Right atrium auricular region (tissue), 2 donors: ENCODE measurements at regions not wholly inside any gene's neighbourhood (a gene's known extent, or its start where the extent isn't known, plus 50 kb on each side); places are given as distances from the start of the nearest gene placed in this dataset.

ENCODE experiments used
- DNase-seq: peaks from one replicate; pipeline ENCODE4 v3.0.0-alpha.2; 2019; ENCODE audit warnings: low spot score
- H3K27ac ChIP-seq, 2 donors: fragments of 200-600 bp; sonication (generic); 1 replicate in 1 of 2; 2 replicates in 1 of 2; pipeline ENCODE4 v1.5.1; 2016 to 2019
- H3K27me3 ChIP-seq, 2 donors: fragments of 200-600 bp; sonication (generic); one replicate each; pipeline versions ENCODE4 v1.5.1 to v1.6.0; 2017 to 2019
- H3K36me3 ChIP-seq: fragments of 200-600 bp; sonication (generic); one replicate; pipeline ENCODE4 v1.5.1; 2016
- H3K4me1 ChIP-seq, 2 donors: fragments of 200-600 bp; sonication (generic); one replicate each; pipeline versions ENCODE4 v1.5.1 to v1.6.0; 2017 to 2019
- H3K4me3 ChIP-seq, 2 donors: fragments of 200-600 bp; sonication (generic); 1 replicate in 1 of 2; 2 replicates in 1 of 2; pipeline ENCODE4 v1.5.1; 2017 to 2019; ENCODE audit warnings: mild to moderate bottlenecking in 1 of 2, moderate library complexity in 1 of 2
- H3K9me3 ChIP-seq, 2 donors: fragments of 200-600 bp; sonication (generic); one replicate each; pipeline ENCODE4 v1.5.1; 2019
- TF ChIP-seq, protein P1 (sequence below), 2 donors: fragments of 200-600 bp; sonication (generic); IDR thresholded peaks; one replicate each; pipeline ENCODE4 v1.5.1; 2019; ENCODE audit warnings: antibody characterized with exemption in 2 of 2

DNA sequence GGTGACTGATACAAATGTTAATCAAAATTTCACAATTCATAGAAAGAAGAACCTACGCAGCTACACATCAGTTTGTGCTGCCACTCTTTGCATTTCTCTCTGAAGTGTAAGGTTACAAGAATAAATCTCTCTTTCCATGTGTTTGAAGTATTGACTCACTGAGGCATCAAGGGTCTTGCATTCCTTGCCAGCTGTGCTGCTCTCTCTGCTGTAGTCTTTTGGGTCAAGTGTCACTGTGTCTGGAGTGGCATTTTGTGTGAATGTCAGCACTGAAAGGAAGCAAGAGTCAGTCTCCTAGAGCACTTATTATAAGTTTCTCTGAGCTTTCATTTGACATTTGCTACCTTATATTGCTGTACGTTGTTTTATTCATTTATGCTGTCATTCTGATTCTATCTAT, 1696.1 kb upstream of the LRRTM1 start:
- TF ChIP-seq, protein P1, sequence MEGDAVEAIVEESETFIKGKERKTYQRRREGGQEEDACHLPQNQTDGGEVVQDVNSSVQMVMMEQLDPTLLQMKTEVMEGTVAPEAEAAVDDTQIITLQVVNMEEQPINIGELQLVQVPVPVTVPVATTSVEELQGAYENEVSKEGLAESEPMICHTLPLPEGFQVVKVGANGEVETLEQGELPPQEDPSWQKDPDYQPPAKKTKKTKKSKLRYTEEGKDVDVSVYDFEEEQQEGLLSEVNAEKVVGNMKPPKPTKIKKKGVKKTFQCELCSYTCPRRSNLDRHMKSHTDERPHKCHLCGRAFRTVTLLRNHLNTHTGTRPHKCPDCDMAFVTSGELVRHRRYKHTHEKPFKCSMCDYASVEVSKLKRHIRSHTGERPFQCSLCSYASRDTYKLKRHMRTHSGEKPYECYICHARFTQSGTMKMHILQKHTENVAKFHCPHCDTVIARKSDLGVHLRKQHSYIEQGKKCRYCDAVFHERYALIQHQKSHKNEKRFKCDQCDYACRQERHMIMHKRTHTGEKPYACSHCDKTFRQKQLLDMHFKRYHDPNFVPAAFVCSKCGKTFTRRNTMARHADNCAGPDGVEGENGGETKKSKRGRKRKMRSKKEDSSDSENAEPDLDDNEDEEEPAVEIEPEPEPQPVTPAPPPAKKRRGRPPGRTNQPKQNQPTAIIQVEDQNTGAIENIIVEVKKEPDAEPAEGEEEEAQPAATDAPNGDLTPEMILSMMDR (IDR thresholded peaks at IDR 0.05), result no peak
- Histone ChIP-seq H3K27ac (no peak overlapping the region), H3K27me3 (no peaks in the 10 kb centered on the region)

DNA sequence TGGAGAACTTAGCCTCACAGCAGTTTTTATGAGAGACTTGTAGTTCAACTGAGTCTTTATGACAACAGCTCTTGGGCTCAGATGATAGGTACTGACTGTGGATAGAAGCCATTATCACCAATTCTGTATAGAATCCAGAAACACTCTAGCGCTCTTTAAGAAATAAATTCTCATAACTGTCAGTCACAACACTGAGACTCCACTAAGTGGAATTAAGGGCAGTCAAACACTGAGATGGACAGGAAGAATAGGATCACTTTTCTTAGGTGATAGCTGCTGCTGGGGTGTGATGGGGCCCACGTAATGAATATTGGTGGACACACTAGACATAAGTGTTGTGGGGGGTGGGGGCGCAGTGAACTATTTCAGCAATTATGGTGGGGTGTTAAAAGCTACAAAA, 1691.8 kb upstream of the LRRTM1 start:
- TF ChIP-seq, protein P1 (IDR thresholded peaks at IDR 0.05), result no peak

More for the DNA sequence above, 1696.1 kb upstream of the LRRTM1 start:
- H3K4me1 ChIP-seq, result no peaks in the 10 kb centered on the region
- H3K4me3 ChIP-seq, result no peak overlapping the region
- H3K9me3 ChIP-seq, result no peaks in the 10 kb centered on the region
- no peak for DNase-seq
- H3K36me3 ChIP-seq, result no peaks in the 10 kb centered on the region

GRCh38 chr2:81991282-81991681, 1686.7 kb upstream of the LRRTM1 start:
- no peaks in the 10 kb centered on the region for H3K27me3 ChIP-seq
- TF ChIP-seq, protein P1 (IDR thresholded peaks at IDR 0.05), result no peak
- no peaks in the 10 kb centered on the region for H3K9me3 ChIP-seq
- no peak for DNase-seq
- H3K27ac ChIP-seq, result no peak overlapping the region
- H3K4me3 ChIP-seq, result no peak overlapping the region
- H3K4me1 ChIP-seq, result no peaks in the 10 kb centered on the region
- H3K36me3 ChIP-seq, result no peaks in the 10 kb centered on the region

More for the DNA sequence above, 1691.8 kb upstream of the LRRTM1 start:
- Histone ChIP-seq H3K36me3 (no peaks in the 10 kb centered on the region), H3K27ac (no peak overlapping the region), H3K4me3 (no peak overlapping the region), H3K9me3 (no peaks in the 10 kb centered on the region), H3K4me1 (no peaks in the 10 kb centered on the region), H3K27me3 (no peaks in the 10 kb centered on the region)
- no peak for DNase-seq

GRCh38 chr2:81987370-81987769, 1682.8 kb upstream of the LRRTM1 start:
- H3K9me3 ChIP-seq, result no peaks in the 10 kb centered on the region
- TF ChIP-seq, protein P1 (IDR thresholded peaks at IDR 0.05), result no peak
- H3K4me1 ChIP-seq, result no peaks in the 10 kb centered on the region
- no peak for DNase-seq
- H3K27ac ChIP-seq, result no peak overlapping the region
- no peaks in the 10 kb centered on the region for H3K27me3 ChIP-seq
- H3K4me3 ChIP-seq, result no peak overlapping the region
- no peaks in the 10 kb centered on the region for H3K36me3 ChIP-seq

DNA sequence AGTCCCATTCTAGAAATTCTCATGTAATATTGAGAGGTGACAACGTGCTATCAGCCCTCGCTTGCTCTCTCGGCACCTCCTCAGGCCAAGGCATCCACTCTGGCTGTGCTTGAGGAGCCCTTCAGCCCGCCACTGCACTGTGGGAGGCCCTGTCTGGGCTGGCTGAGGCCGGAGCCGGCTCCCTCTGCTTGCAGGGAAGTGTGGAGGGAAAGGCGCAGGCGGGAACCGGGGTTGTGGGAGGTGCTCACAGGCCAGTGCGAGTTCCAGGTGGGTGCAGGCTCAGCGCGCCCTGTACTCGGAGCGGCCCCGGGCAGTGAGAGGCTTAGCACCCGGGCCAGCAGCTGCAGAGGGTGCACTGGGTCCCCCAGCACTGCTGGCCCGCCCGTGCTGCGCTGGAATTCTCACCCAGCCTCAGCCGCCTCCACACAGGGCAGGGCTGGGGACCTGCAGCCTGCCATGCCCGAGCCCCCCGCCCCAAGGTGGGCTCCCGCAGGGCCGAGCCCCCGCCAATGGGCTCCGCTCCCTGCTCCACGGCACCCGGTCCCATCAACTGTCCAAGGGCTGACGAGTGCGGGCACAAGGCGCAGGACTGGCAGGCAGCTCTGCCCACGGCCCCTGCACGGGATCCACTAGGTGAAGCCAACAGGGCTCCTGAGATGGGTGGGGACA, 1680.6 kb upstream of the LRRTM1 start:
- Histone ChIP-seq H3K36me3 (no peaks in the 10 kb centered on the region), H3K27ac (no peak overlapping the region), H3K4me3 (no peak overlapping the region), H3K9me3 (no peaks in the 10 kb centered on the region), H3K4me1 (no peaks in the 10 kb centered on the region), H3K27me3 (no peaks in the 10 kb centered on the region)
- TF ChIP-seq, protein P1 (IDR thresholded peaks at IDR 0.05), result no peak
- DNase-seq, result no peak

GRCh38 chr2:81981585-81981984, 1677.0 kb upstream of the LRRTM1 start:
- Histone ChIP-seq H3K36me3 (no peaks in the 10 kb centered on the region), H3K4me3 (no peak overlapping the region), H3K9me3 (no peaks in the 10 kb centered on the region), H3K4me1 (no peaks in the 10 kb centered on the region), H3K27me3 (no peaks in the 10 kb centered on the region), H3K27ac (no peak overlapping the region)
- DNase-seq, result no peak
- TF ChIP-seq, protein P1 (IDR thresholded peaks at IDR 0.05), result no peak
